Endodermal cell (in vitro differentiated cells): ENCODE measurements at regions not wholly inside any gene's neighbourhood (a gene's known extent, or its start where the extent isn't known, plus 50 kb on each side); places are given as distances from the start of the nearest gene placed in this dataset.

Source experiments
- DNase-seq: peaks from one replicate; pipeline ENCODE4 v3.0.0-alpha.2; 2017
- H3K27ac ChIP-seq: 2 replicates; pipeline ENCODE4 v1.5.1; 2013; ENCODE audit warnings: mild to moderate bottlenecking, low read depth, low read length, moderate library complexity
- H3K27me3 ChIP-seq: 2 replicates; pipeline ENCODE4 v1.6.1; 2013; ENCODE audit warnings: mild to moderate bottlenecking, low read length, moderate library complexity; ENCODE audit not compliant: insufficient read depth, control insufficient read depth, poor library complexity, severe bottlenecking
- H3K36me3 ChIP-seq: 2 replicates; pipeline ENCODE4 v1.7.0; 2013; ENCODE audit warnings: mild to moderate bottlenecking, low read length, moderate library complexity; ENCODE audit not compliant: control insufficient read depth, insufficient read depth
- H3K4me1 ChIP-seq: one replicate; pipeline ENCODE4 v1.7.0; 2013; ENCODE audit warnings: low read length; ENCODE audit not compliant: control insufficient read depth, insufficient read depth
- H3K4me3 ChIP-seq: 2 replicates; pipeline ENCODE4 v1.5.1; 2013; ENCODE audit warnings: mild to moderate bottlenecking, low read length, moderate library complexity
- H3K9ac ChIP-seq: 2 replicates; pipeline ENCODE4 v1.6.1; 2013; ENCODE audit warnings: mild to moderate bottlenecking, low read length, moderate library complexity; ENCODE audit not compliant: poor library complexity, severe bottlenecking; ENCODE audit errors: extremely low read depth
- H3K9me3 ChIP-seq: 2 replicates; pipeline ENCODE4 v1.6.1; 2013; ENCODE audit warnings: mild to moderate bottlenecking, low read length, moderate library complexity; ENCODE audit not compliant: control insufficient read depth
- H3K27ac Mint-ChIP-seq: 2 replicates; pipeline ENCODE4 v1.8.0; 2020; ENCODE audit warnings: mixed read lengths
- H3K27me3 Mint-ChIP-seq: 2 replicates; pipeline ENCODE4 v1.8.0; 2021; ENCODE audit warnings: mild to moderate bottlenecking, mixed read lengths; ENCODE audit not compliant: insufficient read depth
- H3K36me3 Mint-ChIP-seq: 2 replicates; pipeline ENCODE4 v1.8.0; 2020; ENCODE audit warnings: low read depth, mixed read lengths
- H3K4me1 Mint-ChIP-seq: 2 replicates; pipeline ENCODE4 v1.8.0; 2020; ENCODE audit warnings: mixed read lengths
- H3K4me3 Mint-ChIP-seq: 2 replicates; pipeline ENCODE4 v1.8.0; 2020; ENCODE audit warnings: mild to moderate bottlenecking, moderate library complexity, mixed read lengths
- H3K9me3 Mint-ChIP-seq: 2 replicates; pipeline ENCODE4 v1.8.0; 2020; ENCODE audit warnings: mild to moderate bottlenecking, mixed read lengths
- WGBS, 2 experiments: methylation state at CpG; one replicate each; pipeline versions ENCODE4 v1.1.5 to v1.1.7; 2013; ENCODE audit warnings: missing lambda C conversion rate in 2 of 2, mixed read lengths in 1 of 2; ENCODE audit not compliant: insufficient coverage in 1 of 2, insufficient read length in 1 of 2; 5-methylcytosine and 5-hydroxymethylcytosine counted together
- TF ChIP-seq, protein P1 (sequence below): fragments of 200-600 bp; sonication (generic); conservative IDR thresholded peaks from 2 replicates; pipeline ENCODE4 v1.5.0; 2021; ENCODE audit warnings: antibody characterized with exemption, mild to moderate bottlenecking

DNA sequence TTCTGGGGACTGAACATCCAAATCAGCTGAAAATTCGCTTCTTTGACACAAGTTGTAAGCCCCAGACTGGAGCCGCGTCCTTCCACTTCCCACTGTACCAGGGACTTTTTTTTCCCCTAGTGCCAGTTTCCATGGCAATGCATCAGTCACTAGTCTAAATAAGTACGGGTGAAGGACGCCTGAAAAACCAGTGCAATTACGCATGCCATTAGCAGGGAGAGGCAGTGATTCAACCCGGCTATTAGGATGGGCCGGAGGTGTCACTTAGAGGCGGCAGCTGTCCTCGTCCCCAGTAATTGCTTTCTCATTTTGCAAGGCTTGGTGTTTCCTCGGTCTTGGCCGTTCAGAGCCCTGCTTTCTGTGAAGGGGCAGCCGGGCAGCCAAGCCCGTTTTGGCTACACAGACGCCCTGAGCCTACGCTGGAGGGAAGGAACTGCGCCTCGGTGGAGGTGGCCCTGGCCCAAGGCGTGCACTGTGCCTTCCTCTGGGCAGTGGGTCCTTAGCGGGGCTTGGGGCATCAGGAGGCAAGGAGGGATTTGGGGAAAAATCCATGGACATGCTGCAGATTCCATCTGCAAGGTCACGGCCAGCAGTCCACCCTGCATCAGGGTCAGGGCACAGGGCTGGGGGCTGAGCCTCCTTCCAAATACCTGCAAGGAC, 319.7 kb downstream of the CTTN start:
- TF ChIP-seq, protein P1, sequence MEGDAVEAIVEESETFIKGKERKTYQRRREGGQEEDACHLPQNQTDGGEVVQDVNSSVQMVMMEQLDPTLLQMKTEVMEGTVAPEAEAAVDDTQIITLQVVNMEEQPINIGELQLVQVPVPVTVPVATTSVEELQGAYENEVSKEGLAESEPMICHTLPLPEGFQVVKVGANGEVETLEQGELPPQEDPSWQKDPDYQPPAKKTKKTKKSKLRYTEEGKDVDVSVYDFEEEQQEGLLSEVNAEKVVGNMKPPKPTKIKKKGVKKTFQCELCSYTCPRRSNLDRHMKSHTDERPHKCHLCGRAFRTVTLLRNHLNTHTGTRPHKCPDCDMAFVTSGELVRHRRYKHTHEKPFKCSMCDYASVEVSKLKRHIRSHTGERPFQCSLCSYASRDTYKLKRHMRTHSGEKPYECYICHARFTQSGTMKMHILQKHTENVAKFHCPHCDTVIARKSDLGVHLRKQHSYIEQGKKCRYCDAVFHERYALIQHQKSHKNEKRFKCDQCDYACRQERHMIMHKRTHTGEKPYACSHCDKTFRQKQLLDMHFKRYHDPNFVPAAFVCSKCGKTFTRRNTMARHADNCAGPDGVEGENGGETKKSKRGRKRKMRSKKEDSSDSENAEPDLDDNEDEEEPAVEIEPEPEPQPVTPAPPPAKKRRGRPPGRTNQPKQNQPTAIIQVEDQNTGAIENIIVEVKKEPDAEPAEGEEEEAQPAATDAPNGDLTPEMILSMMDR, result no peak
- no peaks in the 10 kb centered on the region for H3K9me3 Mint-ChIP-seq
- Histone ChIP-seq H3K27me3 (no peaks in the 10 kb centered on the region), H3K9me3 (no peaks in the 10 kb centered on the region), H3K4me1 (no peaks in the 10 kb centered on the region), H3K27ac (no peak overlapping the region), H3K36me3 (no peaks in the 10 kb centered on the region), H3K9ac (no peak overlapping the region), H3K4me3 (no peak overlapping the region)
- WGBS, 2 experiments, result 83 to 86% methylated on average over 19 to 21 of the region's 21 CpGs
- H3K36me3 Mint-ChIP-seq, result no peaks in the 10 kb centered on the region
- no peak overlapping the region for H3K4me3 Mint-ChIP-seq
- H3K4me1 Mint-ChIP-seq, result peaks cover 14% of the 10 kb centered on the region
- no peak for DNase-seq
- H3K27me3 Mint-ChIP-seq, result no peaks in the 10 kb centered on the region
- no peak overlapping the region for H3K27ac Mint-ChIP-seq

- WGBS, 2 experiments, result 93 to 97% methylated on average over 10 to 11 of the region's 11 CpGs
- TF ChIP-seq, protein P1, result no peak
- Mint-ChIP-seq H3K9me3 (no peaks in the 10 kb centered on the region), H3K36me3 (no peaks in the 10 kb centered on the region), H3K4me3 (no peak overlapping the region), H3K4me1 (peaks cover 3% of the 10 kb centered on the region), H3K27me3 (no peaks in the 10 kb centered on the region), H3K27ac (no peak overlapping the region)
- H3K27ac ChIP-seq, result no peak overlapping the region
- H3K4me1 ChIP-seq, result no peaks in the 10 kb centered on the region
- no peaks in the 10 kb centered on the region for H3K36me3 ChIP-seq
- H3K9ac ChIP-seq, result no peak overlapping the region
- H3K9me3 ChIP-seq, result no peaks in the 10 kb centered on the region
- no peak overlapping the region for H3K4me3 ChIP-seq
- no peaks in the 10 kb centered on the region for H3K27me3 ChIP-seq
- DNase-seq, result no peak
Observed at GRCh38 chr11:70719516-70719915, 321.2 kb downstream of the CTTN start.

DNA sequence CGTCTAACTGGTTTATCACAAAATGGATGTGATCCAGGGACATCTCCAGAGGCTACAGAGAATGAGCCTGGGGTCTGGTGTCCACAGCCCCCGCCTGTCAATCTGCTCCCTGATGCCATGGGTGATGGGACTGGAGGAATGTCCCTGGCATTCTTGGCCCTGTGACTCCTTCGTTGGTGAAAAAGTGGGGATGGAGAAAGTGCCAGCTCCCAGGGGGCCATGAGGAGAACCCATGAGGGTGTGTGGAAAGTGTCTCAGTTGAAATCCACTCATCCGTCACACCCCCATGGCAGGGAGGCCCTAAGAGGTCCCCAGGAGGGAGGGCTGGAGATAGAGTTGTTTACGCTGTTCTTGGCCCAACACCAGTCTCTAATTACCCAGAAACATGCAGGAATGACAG, 322.0 kb downstream of the CTTN start:
- Mint-ChIP-seq H3K36me3 (no peaks in the 10 kb centered on the region), H3K4me3 (no peak overlapping the region), H3K9me3 (no peaks in the 10 kb centered on the region), H3K27me3 (no peaks in the 10 kb centered on the region), H3K4me1 (peaks cover 3% of the 10 kb centered on the region), H3K27ac (no peak overlapping the region)
- TF ChIP-seq, protein P1, result no peak
- Histone ChIP-seq H3K36me3 (no peaks in the 10 kb centered on the region), H3K4me3 (no peak overlapping the region), H3K27me3 (no peaks in the 10 kb centered on the region), H3K9ac (no peak overlapping the region), H3K27ac (no peak overlapping the region), H3K4me1 (no peaks in the 10 kb centered on the region), H3K9me3 (no peaks in the 10 kb centered on the region)
- DNase-seq, result no peak
- WGBS, 2 experiments, result 92 to 96% methylated on average over 4 to 5 of the region's 5 CpGs
